GM19023 (cell line): ENCODE measurements at regions not wholly inside any gene's neighbourhood (a gene's known extent, or its start where the extent isn't known, plus 50 kb on each side); places are given as distances from the start of the nearest gene placed in this dataset.
"Not testable (repeated sequence)": the region's sequence is repeated elsewhere in the genome, so short reads cannot be mapped to it uniquely, and the experiment has no call there.

Source experiments
- ATAC-seq: cut with Tn5 transposase; IDR thresholded peaks from one replicate; pipeline ENCODE4 v1.9.1; 2021; ENCODE audit warnings: mild to moderate bottlenecking, moderate library complexity; ENCODE audit not compliant: unreplicated experiment

DNA sequence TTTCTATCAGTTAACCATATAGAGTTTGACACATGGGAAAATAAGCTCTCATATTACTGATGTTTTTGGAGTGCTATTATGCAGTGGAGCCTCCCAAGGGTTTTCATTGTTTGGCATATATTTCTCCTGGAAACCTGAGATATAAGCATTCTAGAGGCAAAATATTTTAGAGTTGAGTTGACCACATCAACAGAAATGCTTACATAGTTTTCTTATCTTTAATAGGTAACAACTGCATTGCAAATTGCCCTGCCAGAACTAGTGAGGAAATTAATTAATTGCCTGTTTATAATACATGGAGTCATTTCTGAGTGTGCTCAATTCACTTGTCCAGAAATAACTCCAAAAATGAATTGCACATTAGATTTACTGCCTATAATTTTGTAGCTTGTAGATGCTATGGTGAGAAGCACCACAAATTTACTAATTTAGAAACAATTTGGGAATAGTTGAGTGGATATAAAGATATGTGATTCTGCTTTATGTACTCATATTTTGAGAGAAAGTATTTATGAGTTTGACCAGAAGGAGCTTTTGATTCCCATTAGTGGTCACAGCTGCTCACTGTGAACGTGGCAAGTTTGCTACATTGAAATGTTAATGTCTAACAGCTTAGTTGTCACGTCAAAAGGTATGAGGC, 288.7 kb downstream of the CD109 start:
- ATAC-seq = no peak

DNA sequence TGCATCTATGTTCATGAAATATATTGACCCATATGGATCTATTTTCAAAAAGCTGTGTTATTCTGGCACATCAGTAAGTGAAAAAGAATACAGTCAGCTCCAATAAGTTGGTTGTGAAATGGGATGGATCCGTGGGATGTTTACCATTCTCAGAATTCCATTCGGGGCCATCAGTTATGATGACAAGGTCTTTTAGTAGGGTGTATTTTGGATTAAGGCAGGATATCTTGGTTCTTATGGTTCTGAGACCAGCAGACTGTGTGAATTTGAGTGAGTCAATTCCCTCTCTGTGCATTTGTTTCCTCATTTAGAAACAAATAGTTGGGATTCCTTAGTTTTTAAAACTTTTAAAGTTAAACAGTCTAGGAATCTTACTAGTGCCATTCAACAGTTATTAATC, 287.4 kb downstream of the CD109 start:
- ATAC-seq = no peak

DNA sequence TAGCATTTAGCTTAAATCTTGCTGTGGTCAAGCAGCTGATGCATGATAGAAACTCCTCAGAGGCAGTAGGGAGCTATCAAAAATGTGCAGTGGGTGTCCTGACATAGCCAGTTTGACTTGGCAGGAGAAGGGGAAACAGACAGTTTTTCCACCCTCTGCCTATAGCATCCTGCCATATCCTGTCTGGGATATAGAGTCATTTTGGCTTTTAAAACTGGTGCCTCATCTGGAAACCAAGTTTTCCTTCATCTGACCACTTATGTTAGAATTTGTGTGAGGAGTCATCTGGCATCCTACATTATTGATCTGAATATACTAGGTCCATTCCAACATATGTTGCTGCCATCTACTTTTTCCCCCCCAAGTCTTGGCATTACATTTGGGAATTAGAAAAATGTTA, 284.1 kb downstream of the CD109 start:
- ATAC-seq = no peak

DNA sequence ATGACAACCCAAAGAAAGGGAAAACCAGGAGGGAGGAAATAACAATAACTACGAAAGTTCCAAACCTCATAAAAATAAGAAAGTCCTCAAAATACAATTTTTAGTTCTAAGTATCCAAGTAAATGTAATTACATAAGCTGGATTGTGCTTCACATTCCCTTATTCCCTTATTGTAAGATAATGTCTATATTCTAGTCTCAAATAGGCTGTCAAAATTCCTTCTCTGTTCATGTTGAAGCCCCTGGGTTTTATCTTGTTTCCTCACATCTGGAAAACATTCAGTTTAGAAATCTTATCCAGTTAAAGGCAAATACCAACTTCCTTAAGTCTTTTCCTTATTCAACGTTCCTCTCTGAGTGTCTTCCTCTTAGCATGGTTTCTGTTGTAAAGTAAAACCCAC, 282.3 kb downstream of the CD109 start:
- no peak for ATAC-seq

DNA sequence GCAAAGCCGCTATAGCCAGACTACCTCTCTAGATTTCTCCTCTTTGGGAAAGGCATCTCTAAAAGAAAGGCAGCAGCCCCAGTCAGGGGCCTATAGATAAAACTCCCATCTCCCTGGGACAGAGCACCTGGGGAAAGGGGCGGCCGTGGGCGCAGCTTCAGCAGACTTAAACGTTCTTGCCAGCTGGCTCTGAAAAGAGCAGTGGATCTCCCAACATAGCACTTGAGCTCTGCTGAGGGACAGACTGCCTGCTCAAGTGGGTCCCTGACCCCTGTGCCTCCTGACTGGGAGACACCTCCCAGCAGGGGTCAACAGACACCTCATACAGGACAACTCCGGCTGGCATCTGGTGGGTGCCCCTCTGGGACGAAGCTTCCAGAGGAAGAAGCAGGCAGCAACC, 276.5 kb downstream of the CD109 start:
- not testable (repeated sequence) for ATAC-seq

DNA sequence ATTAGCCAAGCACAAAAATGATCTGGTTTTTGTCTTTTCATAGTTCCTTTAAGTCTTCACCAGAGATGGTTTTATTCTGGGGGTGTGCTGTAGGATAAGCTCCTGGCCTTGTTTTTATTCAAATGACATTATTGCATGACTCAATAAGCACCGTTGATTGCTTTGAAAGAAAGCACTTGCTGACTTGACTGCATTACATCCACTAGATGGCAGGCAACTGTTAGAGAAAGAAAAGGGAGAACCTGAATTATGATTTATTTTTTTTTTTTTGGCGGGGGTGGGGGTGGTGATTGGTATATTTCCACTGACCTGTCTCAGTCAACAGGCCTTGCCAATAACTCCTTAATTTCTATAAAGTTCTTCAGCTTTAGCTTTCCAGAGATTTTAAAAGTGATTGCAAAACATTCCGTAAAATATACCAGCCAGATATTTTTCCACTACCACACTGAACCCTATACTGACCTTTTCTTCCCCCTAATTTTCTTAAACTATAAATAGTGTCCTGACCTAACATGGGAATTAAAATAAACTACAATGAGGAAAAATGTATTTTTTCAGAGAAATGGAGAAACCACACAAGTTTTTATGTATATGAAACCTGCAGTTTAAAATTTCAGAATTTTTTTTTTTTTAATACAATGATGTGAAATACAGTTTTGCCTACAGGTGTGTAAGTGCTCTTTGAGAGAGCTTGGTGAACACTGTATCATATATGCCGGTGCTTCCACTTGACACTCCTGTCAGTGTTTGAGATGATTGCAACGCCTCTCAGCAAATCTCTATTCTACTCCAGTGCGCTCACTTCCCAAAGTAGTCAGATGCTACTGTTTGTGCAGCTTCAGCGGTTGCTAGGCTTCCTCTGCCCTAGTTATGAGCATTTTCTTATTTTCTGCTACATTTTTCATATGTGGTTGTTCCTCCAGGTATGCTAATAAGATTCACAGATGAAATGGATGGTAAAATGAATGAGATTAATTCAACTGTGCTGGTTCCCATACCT, 274.3 kb downstream of the CD109 start:
- ATAC-seq = no peak

DNA sequence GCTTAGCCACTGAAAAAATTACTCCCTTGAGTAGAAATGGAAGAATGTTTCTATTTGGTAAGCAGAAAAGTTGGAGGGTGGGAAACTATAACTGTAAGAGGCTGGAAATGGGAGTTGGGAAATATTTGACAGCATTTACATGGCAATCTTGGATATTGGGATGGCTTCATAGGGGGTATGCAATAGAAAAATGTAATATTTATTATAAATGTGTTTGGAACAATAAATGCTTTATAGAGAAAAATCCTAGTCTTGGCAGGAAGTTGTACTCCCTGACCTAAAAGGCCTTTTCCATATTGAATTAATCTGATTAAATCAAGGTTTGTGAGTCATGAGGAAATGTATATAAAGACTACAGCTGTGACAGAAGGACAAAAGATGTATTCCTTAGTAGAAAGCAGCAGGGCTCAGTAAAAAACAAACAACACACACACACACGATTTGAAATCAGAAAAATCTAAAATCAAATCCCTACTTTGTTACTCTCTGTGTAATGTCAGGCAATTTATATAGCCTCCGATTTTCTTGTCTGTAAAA, 272.3 kb downstream of the CD109 start:
- no peak for ATAC-seq

DNA sequence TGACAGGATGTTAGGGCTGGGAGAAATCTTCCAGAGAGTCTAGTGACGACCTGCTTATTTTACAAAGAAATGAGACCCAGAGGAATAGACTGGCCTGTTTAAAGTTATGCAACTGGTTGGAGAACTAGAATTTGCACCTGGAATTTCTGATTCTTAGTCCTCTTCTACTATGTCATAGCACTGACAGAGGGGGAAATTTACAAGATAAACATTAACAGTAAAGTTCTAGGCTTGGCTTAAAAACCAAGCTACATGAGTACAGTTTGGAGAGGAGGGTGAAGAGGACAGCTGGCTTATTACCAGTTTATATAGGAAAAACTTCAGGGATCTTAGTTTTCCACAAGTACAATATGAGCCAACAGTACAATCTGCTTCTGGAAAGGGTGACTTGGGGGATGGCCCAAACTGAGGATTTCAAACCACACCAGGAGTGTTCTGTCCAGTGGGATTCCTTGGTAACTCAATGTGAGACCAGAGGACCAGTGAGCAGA, 269.6 kb downstream of the CD109 start:
- no peak for ATAC-seq

DNA sequence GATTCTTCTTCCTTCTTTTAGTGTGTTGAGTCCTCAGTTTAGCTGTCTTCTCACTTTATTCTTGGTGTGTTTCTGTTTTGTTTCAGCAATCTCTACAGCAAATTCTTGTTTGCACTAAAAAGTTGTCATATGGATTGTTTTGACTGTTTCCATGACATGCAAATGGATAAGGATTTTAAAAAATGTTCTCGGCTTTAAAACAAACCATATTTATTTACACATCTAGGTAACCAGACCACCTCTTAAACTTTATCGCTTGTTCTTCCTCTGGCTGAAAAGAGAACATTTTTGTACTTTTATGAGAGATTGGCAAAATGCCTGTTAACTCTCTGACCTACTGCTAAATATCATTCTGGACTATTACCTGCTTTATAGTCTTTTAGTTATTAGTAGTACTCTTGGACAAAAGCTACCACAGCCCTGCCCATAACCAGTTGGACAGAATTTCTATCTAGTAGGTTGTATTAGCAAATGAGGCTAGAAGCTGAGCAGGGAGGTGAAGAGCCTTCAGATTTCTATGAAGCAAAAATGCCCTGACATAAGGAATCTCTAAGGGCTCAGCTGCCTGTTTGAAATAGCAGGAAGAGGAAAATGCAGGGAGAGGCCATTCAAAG, 268.3 kb downstream of the CD109 start:
- ATAC-seq = no peak

DNA sequence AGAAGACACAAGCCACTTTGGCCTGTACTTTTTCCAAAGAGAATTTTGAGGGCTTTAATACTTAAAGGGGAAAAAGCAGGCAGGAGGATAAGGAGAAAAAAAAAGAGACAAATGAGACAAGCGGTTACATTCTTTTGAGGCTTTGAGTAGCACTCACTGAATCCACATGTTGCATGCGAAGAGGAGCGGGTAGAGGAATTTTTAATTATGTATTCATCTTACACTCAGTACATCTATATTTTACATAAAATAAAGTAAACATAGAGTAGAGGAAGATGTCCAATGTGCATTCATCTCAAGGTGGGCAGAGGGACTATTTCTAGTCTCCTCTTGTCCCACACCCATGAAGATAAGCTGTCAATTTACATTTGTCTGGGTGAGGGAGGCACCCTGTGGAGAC, 266.9 kb downstream of the CD109 start:
- no peak for ATAC-seq

DNA sequence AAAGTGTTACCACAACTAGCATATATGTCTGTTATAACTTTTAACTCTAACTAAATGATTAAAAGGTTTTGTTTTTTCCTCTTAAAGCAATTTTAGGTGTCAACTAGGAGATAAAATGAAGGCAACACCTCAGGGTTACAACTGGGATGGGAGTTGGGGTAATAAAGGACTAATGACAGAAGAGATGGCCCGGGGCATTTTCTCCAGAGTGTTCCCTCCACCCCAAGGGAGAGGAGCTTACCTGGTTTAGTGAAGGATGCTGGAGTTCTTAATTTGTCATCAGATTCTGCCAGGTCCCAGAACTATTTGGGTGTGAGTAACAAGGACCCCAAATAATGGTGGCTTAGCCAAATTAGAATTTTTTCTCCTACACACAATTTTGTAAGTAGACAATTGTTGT, 260.3 kb downstream of the CD109 start:
- ATAC-seq = no peak

DNA sequence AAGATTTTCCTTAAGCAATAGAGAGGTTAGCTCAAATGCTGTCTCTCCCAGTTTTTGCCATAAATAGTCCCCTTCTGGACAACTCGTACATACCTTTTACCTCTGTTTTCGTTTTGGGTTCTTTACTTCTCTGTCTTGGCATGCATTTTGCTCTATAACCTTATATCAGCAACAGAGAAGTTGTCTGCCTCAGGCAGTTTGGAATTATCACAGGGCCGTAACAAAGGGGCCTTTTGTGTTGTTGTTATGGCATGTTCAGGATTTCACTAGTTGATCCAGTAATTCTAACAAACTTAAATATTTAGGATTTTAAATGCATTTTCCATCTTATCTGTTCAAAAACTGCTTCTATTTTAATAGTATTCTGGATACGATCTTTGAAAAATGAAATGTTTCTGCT, 259.8 kb downstream of the CD109 start:
- no peak for ATAC-seq

DNA sequence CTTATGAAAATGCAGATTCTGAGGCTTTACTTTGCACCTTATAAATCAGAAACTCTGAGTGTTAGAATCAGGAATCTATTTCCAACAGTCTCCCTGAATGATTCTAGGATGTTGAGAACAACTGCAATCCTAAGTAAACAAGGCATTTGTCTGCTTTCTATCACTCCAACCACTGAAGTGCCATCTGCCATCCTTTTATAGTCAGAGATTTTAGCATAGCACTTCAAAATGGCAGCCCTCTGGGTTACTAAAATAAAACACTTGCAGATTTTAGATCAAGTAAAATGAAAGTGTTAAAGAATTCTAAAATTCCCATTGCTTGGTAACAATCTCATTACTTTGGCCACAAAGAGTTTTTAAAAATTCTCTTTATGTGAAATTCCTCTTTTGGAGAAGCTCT, 258.9 kb downstream of the CD109 start:
- ATAC-seq = no peak

DNA sequence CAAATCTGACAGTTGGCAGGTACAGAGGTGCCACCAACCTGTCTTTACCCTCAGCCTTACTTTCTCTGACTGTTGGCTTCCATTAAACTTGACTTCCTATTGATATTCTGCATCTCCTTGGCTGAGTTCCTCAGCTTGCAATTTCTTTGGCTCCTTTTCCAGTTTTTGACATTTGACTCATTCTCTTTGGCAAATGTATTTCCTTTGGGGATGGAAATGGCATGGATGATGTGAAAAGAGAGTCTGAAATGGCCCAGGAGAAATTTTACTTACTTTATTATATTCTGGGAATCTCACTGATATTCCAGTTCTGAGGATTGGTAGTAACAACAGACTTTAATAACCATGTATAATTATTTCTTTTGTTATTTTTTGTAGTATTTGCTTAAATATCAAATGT, 255.2 kb downstream of the CD109 start:
- no peak for ATAC-seq

DNA sequence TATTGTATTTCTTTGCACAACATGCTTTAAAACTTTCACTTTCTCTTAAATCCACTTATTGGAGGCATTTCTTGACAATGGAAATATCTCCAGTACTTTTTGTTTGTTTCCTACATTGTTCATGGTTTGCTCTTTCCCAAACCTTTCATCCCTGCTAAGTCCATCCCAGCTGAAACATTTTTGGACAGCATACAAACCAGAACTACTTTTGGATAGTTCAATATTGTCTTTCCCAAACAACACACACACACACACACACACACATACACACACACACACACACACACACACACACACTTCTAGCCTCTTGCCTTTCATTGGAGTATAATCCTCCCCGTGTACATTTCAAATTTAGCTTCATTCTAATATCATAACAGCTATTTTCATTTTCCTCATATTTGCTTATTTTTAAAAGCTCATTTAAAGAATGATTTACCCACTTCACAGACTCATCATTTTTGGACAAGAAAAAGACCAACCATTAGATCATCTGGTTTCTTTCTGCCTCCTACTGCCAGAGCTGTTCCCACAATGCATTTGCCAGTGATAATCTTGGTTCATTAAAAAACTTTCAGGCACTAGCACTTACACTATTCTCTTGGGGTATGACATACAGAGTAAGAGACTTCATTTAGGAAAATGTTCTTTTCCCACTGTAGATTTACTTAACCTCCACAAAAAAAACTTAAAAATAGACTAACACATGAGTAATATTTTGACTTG, 248.1 kb downstream of the CD109 start:
- ATAC-seq = no peak

DNA sequence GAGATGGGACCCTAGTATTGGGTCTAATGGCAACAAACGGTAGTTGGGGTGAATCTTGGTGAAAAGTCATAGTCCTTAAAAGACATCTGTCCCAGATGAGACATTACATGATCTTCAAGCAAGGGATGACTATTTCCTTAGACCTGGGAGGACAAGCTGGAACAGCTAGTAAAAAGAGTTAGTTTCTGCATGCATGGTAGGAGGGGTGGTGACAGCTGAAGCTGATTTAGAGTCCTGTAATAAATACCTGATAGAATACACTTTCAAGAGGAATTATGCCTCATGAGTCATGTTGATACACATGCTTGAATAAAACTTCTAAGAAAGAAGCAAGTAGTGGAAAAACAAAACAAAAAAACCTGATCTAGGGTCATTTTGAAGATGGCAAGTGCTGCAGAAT, 247.4 kb downstream of the CD109 start:
- ATAC-seq = no peak

DNA sequence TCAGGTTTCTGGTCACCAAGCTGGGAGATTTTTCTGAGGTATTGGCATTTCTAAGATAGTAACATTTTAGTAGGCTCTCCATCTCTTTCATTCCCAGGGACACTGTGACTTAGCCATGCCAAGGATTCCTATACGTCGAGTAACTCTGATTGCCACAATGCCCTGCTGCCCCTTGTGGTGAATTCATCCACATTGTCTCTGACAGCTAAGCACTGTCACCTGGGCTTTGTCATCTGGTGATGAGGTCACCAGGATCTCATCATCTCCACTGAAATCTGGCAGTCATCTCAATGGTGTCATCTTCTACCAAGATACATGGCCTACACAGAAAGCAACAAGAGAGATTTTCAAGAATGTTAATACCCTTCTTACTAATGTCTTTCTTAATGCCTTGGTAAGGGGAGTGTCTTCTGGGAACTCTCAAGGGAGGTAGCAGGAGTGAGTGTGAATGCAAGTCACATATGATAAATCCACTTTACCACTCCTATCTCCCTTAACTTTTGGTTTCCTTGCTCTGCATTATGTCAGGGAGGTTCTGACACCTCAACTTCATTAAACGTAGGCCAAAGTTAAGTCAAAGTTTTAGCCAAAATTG, 246.7 kb downstream of the CD109 start:
- ATAC-seq = no peak

DNA sequence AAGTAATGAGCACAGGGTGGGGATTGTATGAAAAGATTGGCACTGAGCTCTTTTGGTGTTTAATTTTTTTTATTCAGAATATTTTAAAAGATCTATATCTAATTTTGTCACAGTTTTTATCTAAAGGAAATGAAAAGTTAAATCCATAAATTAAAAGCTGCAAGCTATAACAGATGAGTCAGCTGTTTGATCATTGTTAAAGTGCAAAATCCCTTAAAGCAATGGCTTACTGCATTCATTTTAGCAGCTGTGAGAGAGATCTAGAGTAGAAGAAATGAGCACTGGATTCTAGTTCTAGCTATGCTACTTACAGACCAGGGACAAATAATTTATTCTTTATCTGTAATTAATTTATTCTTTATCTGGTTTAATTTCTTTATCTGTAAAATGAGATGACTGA, 245.9 kb downstream of the CD109 start:
- ATAC-seq = no peak

DNA sequence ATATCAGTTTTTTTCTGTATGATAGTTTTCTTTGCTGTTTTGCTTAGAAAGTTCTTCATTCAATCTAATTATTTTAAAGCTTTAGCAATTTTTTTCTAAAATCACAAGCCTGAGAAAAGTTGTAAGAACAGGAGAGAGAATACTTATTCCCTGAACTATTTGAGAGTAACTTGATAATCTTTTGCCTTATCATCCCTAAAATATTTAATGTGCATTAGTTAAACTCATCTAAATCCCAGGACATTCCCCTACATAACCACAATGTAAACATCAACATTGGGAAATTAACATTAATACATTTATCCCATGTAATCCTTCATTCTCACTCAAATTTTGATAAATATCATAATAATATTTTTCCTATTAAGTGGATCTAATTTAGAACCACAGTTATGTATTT, 241.8 kb downstream of the CD109 start:
- no peak for ATAC-seq

DNA sequence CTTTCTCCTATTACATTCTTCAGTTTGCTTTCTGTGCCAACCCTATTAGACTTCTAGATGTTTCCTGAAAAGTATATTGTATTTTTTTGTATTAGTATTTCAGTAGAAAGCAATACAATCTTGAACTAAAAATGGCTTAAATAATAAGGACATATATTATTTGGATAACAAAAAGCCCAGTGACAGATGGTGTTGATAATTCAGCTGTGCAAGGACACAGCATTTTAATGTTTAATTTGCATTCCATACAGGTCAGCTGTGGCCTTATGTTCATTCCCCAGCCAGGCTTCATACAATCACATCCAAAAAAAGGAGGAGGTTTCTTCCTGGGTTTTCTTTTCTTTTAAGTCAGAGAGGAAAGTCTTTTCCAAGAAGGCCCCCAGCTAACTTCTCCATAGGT, 236.9 kb downstream of the CD109 start:
- ATAC-seq = no peak
